Gastroesophageal sphincter (tissue), 4 donors: ENCODE measurements at regions not wholly inside any gene's neighbourhood (a gene's known extent, or its start where the extent isn't known, plus 50 kb on each side); places are given as distances from the start of the nearest gene placed in this dataset.

Source experiments
- ATAC-seq: fragments of 150-250 bp; one replicate; pipeline ENCODE4 v1.9.1; 2016; ENCODE audit warnings: mild to moderate bottlenecking, moderate library complexity
- H3K27ac ChIP-seq, 4 donors: fragments of 200-600 bp; sonication (generic) in 3 of 4; 1 replicate in 3 of 4; 2 replicates in 1 of 4; pipeline ENCODE4 v1.5.1; 2016 to 2019
- H3K27me3 ChIP-seq: fragments of 200-600 bp; sonication (generic); one replicate; pipeline ENCODE4 v1.5.1; 2019
- H3K36me3 ChIP-seq, 2 donors: fragments of 200-600 bp; sonication (generic); one replicate each; pipeline ENCODE4 v1.5.1; 2019; ENCODE audit warnings: control low read depth in 1 of 2
- H3K4me1 ChIP-seq, 3 donors: fragments of 200-600 bp; sonication (generic); 1 replicate in 2 of 3; 2 replicates in 1 of 3; pipeline ENCODE4 v1.5.1; 2016 to 2019; ENCODE audit warnings: control low read depth in 2 of 3
- H3K4me3 ChIP-seq, 2 donors: fragments of 200-600 bp; sonication (generic); one replicate each; pipeline ENCODE4 v1.5.1; 2019; ENCODE audit warnings: mild to moderate bottlenecking in 1 of 2, moderate library complexity in 1 of 2
- H3K9me3 ChIP-seq, 3 donors: fragments of 200-600 bp; sonication (generic); one replicate each; pipeline ENCODE4 v1.5.1; 2017 to 2019; ENCODE audit warnings: control low read depth in 2 of 3
- EP300 ChIP-seq: sonication (generic); formaldehyde crosslinking; IDR thresholded peaks from one replicate; pipeline ENCODE4 v1.6.1; 2017; ENCODE audit warnings: antibody characterized with exemption, mild to moderate bottlenecking
- POLR2A ChIP-seq, 2 donors: fragments of 450-650 bp; IDR thresholded peaks; one replicate each; pipeline ENCODE4 v1.6.1; 2017; ENCODE audit warnings: antibody characterized with exemption in 2 of 2, mild to moderate bottlenecking in 2 of 2, moderate library complexity in 1 of 2
- POLR2AphosphoS5 ChIP-seq: sonication (generic); formaldehyde crosslinking; IDR thresholded peaks from one replicate; pipeline ENCODE4 v1.6.1; 2017; ENCODE audit warnings: antibody characterized with exemption
- WGBS, 2 donors: methylation state at CpG; one replicate each; pipeline ENCODE4 v1.1.5; 2018; ENCODE audit warnings: low coverage in 1 of 2; 5-methylcytosine and 5-hydroxymethylcytosine counted together
- TF ChIP-seq, protein P1 (sequence below), 4 experiments: fragments of 200-600 bp in 2 of 4; fragments of 450-650 bp in 2 of 4; sonication (generic) in 1 of 4; IDR thresholded peaks; one replicate each; pipeline ENCODE4 v1.5.1; 2017 to 2019; ENCODE audit warnings: antibody characterized with exemption in 4 of 4, mild to moderate bottlenecking in 2 of 4, moderate library complexity in 2 of 4

DNA sequence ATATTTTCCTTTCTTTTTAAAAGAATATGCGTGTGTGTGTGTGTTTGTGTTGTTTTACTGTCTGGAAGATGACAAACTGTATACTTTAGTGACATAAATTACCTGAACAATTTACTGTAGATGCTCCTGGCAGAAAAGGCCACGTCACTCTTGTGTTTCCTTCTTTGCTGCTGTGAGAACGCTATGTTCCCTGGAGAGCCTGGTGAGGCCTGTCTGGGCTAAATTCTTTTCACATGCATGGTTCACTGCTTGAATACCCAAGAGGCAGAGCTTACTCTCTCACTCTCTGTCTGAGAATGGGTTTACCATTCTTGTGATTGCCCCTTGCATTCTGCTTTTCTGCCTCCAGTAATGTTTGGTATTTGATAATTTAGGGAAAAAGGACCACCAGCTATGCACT lies 64.3 kb downstream of the EDN1 start:
- Histone ChIP-seq H3K9me3 (peaks cover 0 to 22% (median 0%) of the 10 kb centered on the region in 3 donors), H3K27me3 (no peaks in the 10 kb centered on the region), H3K36me3 (no peaks in the 10 kb centered on the region), H3K27ac (peak overlapping the region in 3 of 4 donors; percentile 8 to 59 (median 45)), H3K4me1 (no peaks in the 10 kb centered on the region), H3K4me3 (no peak overlapping the region)
- TF ChIP-seq, protein P1, sequence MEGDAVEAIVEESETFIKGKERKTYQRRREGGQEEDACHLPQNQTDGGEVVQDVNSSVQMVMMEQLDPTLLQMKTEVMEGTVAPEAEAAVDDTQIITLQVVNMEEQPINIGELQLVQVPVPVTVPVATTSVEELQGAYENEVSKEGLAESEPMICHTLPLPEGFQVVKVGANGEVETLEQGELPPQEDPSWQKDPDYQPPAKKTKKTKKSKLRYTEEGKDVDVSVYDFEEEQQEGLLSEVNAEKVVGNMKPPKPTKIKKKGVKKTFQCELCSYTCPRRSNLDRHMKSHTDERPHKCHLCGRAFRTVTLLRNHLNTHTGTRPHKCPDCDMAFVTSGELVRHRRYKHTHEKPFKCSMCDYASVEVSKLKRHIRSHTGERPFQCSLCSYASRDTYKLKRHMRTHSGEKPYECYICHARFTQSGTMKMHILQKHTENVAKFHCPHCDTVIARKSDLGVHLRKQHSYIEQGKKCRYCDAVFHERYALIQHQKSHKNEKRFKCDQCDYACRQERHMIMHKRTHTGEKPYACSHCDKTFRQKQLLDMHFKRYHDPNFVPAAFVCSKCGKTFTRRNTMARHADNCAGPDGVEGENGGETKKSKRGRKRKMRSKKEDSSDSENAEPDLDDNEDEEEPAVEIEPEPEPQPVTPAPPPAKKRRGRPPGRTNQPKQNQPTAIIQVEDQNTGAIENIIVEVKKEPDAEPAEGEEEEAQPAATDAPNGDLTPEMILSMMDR (IDR thresholded peaks at IDR 0.05): no peak
- TF ChIP-seq EP300 (peak; percentile 75), POLR2AphosphoS5 (peak; percentile 88), POLR2A (IDR thresholded peaks at IDR 0.05) (no peak)
- 43 to 47% methylated on average over 2 to 3 of the region's 3 CpGs for WGBS, 2 donors
- peak; percentile 80 for ATAC-seq

DNA sequence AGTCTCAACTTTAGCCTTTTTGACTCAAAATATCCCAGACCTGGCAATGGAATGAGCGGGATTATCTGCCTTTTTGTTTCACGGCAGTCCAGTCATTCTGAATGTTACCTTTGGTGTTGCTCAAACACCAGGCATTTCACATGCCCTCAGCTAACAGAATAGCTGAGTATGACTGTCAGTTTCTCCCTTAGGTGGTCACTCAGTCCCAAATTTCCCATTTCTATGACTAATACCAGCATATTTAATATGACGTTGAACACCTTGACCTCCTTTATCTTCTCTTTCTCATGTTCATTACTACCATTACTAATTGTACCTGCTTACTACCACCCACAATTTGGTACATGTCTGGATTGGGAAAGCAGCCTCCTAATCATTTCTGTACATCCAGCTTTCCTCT lies 65.2 kb downstream of the EDN1 start:
- TF ChIP-seq EP300: no peak
- TF ChIP-seq, protein P1 (IDR thresholded peaks at IDR 0.05): no peak
- TF ChIP-seq POLR2A (IDR thresholded peaks at IDR 0.05): no peak
- TF ChIP-seq POLR2AphosphoS5: no peak
- peak overlapping the region in 2 of 4 donors; percentile 8 to 45 for H3K27ac ChIP-seq
- no peak for ATAC-seq

DNA sequence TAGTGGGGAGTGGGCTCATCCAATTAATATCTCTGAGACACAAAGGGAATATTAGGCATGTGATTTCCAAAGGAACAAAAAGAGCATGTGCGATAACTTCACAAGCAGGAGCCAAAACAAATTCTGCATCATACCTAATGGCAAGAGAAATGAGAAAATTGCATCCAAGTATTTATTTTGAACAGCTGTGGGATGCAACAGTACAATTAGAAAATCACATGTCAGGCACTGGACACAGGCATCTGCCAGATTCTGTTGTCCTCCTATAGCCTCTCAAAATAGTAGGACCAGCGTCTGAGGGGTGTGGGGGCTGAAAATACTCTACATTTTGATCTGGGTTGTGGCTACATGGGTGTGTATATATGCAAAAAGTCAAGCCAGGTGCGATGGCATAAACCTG lies 66.3 kb downstream of the EDN1 start:
- Histone ChIP-seq H3K27ac (no peak overlapping the region), H3K36me3 (no peaks in the 10 kb centered on the region), H3K27me3 (no peaks in the 10 kb centered on the region), H3K4me1 (no peaks in the 10 kb centered on the region), H3K4me3 (no peak overlapping the region), H3K9me3 (peaks cover 0 to 15% (median 0%) of the 10 kb centered on the region in 3 donors)
- TF ChIP-seq, protein P1 (IDR thresholded peaks at IDR 0.05): no peak
- TF ChIP-seq EP300 (no peak), POLR2A (IDR thresholded peaks at IDR 0.05) (no peak), POLR2AphosphoS5 (no peak)
- 67 to 86% methylated on average over 2 to 3 of the region's 3 CpGs for WGBS, 2 donors
- ATAC-seq: no peak

More for the DNA sequence above, 65.2 kb downstream of the EDN1 start:
- Histone ChIP-seq H3K9me3 (peaks cover 0 to 22% (median 0%) of the 10 kb centered on the region in 3 donors), H3K4me3 (no peak overlapping the region), H3K27me3 (no peaks in the 10 kb centered on the region), H3K36me3 (no peaks in the 10 kb centered on the region), H3K4me1 (no peaks in the 10 kb centered on the region)
- WGBS, 2 donors: 87 to 96% methylated on average over 3 of the region's 3 CpGs

DNA sequence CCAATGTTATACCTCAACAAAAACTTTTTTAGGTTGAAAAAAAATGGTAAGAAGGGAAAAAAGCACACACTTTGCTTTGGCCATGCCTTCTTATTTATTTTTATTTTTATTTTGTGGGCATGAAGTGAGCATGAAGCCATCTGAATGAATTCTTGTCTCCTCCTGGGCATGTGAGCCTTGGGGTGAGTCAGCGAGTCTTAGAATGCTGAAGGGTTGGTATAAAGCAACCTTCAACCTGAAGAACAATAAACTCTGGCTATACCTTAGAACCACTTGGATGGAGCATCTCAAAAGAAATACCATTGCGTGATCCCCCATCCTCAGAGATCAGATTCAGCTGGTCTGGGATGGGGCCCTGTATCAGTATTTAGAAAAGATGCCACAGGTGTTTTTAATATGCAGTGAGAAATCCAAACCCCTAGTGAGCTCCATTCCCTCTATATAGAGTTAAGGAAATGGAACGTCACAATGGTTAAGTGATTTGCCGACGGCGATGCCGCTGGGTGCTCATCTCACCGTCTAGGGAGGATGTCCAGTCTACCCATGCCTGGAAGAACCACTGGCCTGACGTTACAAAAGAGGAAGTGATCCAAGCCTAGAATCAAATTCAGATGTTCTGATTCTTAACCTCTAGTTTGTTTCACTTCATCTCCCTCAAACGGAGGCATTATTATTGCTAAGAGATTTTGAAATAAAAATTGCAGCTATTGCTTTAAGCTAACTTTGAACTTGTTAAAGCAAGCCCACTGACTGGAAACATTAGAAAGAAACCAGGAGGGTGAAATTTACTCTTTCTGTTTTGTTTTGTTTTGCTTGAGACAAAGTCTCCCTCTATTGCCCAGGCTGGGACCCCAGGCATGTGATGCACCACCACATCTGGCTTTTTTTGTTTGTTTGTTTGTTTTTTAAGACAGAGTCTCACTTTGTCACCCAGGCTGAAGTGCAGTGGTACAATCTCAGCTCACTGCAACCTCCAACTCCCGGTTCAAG lies 67.1 kb downstream of the EDN1 start:
- Histone ChIP-seq H3K27ac (no peak overlapping the region), H3K4me1 (no peaks in the 10 kb centered on the region), H3K36me3 (no peaks in the 10 kb centered on the region), H3K27me3 (no peaks in the 10 kb centered on the region), H3K4me3 (no peak overlapping the region), H3K9me3 (peaks cover 0 to 7% (median 0%) of the 10 kb centered on the region in 3 donors)
- ATAC-seq: no peak
- TF ChIP-seq EP300 (no peak), POLR2A (IDR thresholded peaks at IDR 0.05) (no peak)
- 68 to 88% methylated on average over 2 to 9 of the region's 11 CpGs for WGBS, 2 donors

DNA sequence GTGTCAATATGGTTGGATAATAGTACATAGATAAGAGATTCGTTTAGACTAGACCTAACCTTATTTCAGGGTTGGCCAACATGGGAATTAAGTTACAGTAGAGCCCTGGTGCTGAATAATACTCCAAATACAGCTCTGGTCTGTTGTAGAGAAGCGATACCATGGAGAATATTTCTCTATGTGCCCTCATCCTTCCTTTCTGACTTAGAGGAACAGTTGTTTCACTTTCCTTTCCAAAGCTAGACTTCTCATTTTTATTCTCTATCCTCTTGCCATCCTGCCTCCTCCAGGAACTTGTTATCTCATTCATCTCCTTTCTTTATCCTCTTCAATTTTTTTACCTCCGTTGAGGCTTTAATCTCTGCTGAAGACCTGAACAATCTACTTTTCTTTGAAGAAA lies 68.9 kb downstream of the EDN1 start:
- no peak overlapping the region for H3K27ac ChIP-seq
- WGBS, 2 donors: 52 to 62% methylated on average over 3 of the region's 3 CpGs
- H3K36me3 ChIP-seq: no peaks in the 10 kb centered on the region
- H3K9me3 ChIP-seq: no peaks in the 10 kb centered on the region
- H3K27me3 ChIP-seq: no peaks in the 10 kb centered on the region
- no peak for ATAC-seq
- TF ChIP-seq, protein P1 (IDR thresholded peaks at IDR 0.05): no peak
- no peak for TF ChIP-seq EP300
- no peak for TF ChIP-seq POLR2AphosphoS5
- TF ChIP-seq POLR2A (IDR thresholded peaks at IDR 0.05): no peak
- H3K4me1 ChIP-seq: no peaks in the 10 kb centered on the region
- H3K4me3 ChIP-seq: no peak overlapping the region
